ENCODE measurements at regions not wholly inside any gene's neighbourhood (a gene's known extent, or its start where the extent isn't known, plus 50 kb on each side); places are given as distances from the start of the nearest gene placed in this dataset.

GRCh38 chr3:31407665-31408064 is 125.1 kb upstream of the STT3B start:
- intact Hi-C loops (cut with DNase I) = no loop called here
- ATAC-seq (peak; percentile 51), DNase-seq (ENCODE audit: low spot score) (no peak)

- no peak for ATAC-seq
- no peak for DNase-seq (ENCODE audit: low spot score)
- intact Hi-C loops (cut with DNase I) = no loop called here
Measured at GRCh38 chr3:31408720-31409119, 124.0 kb upstream of the STT3B start.

- DNase-seq (ENCODE audit: low spot score) (no peak), ATAC-seq (no peak)
- intact Hi-C loops (cut with DNase I) = no loop called here
Measured at GRCh38 chr3:31409389-31409788, 123.3 kb upstream of the STT3B start.

GRCh38 chr3:31409866-31410265 is 122.9 kb upstream of the STT3B start:
- intact Hi-C loops (cut with DNase I) = no loop called here
- DNase-seq (ENCODE audit: low spot score) = no peak
- no peak for ATAC-seq

GRCh38 chr3:31410411-31410810 is 122.3 kb upstream of the STT3B start:
- DNase-seq (ENCODE audit: low spot score) (no peak), ATAC-seq (no peak)
- intact Hi-C loops (cut with DNase I) = no loop called here

GRCh38 chr3:31412832-31413231 is 119.9 kb upstream of the STT3B start:
- no peak for ATAC-seq
- intact Hi-C loops (cut with DNase I) = no loop called here
- DNase-seq (ENCODE audit: low spot score) = no peak

- ATAC-seq = no peak
- no peak for DNase-seq (ENCODE audit: low spot score)
- intact Hi-C loops (cut with DNase I) = no loop called here
Measured at GRCh38 chr3:31413515-31413914, 119.2 kb upstream of the STT3B start.

GRCh38 chr3:31416980-31417379 is 115.7 kb upstream of the STT3B start:
- intact Hi-C loops (cut with DNase I) = no loop called here
- ATAC-seq (no peak), DNase-seq (ENCODE audit: low spot score) (no peak)

- intact Hi-C loops (cut with DNase I) = no loop called here
- DNase-seq (ENCODE audit: low spot score) (no peak), ATAC-seq (no peak)
Measured at GRCh38 chr3:31417486-31417885, 115.2 kb upstream of the STT3B start.

- intact Hi-C loops (cut with DNase I) = no loop called here
- DNase-seq (ENCODE audit: low spot score) (no peak), ATAC-seq (no peak)
Measured at GRCh38 chr3:31420311-31420710, 112.4 kb upstream of the STT3B start.

- intact Hi-C loops (cut with DNase I) = no loop called here
- ATAC-seq (no peak), DNase-seq (ENCODE audit: low spot score) (no peak)
Measured at GRCh38 chr3:31421314-31422048, 111.2 kb upstream of the STT3B start.

GRCh38 chr3:31422237-31422636 is 110.5 kb upstream of the STT3B start:
- intact Hi-C loops (cut with DNase I) = no loop called here
- no peak for DNase-seq (ENCODE audit: low spot score)
- ATAC-seq = no peak

GRCh38 chr3:31423482-31423881 is 109.2 kb upstream of the STT3B start:
- intact Hi-C loops (cut with DNase I) = no loop called here
- DNase-seq (ENCODE audit: low spot score) (no peak), ATAC-seq (no peak)

GRCh38 chr3:31425401-31425800 is 107.3 kb upstream of the STT3B start:
- ATAC-seq (no peak), DNase-seq (ENCODE audit: low spot score) (no peak)
- intact Hi-C loops (cut with DNase I) = no loop called here

- ATAC-seq (no peak), DNase-seq (ENCODE audit: low spot score) (no peak)
- intact Hi-C loops (cut with DNase I) = no loop called here
Measured at GRCh38 chr3:31427623-31428022, 105.1 kb upstream of the STT3B start.

- intact Hi-C loops (cut with DNase I) = no loop called here
- no peak for DNase-seq (ENCODE audit: low spot score)
- ATAC-seq = no peak
Measured at GRCh38 chr3:31431321-31431720, 101.4 kb upstream of the STT3B start.

GRCh38 chr3:31432897-31433678 is 99.6 kb upstream of the STT3B start:
- intact Hi-C loops (cut with DNase I) = no loop called here
- DNase-seq (ENCODE audit: low spot score) (no peak), ATAC-seq (no peak)

GRCh38 chr3:31433679-31433992 is 99.1 kb upstream of the STT3B start:
- DNase-seq (ENCODE audit: low spot score) (no peak), ATAC-seq (no peak)
- intact Hi-C loops (cut with DNase I) = no loop called here

GRCh38 chr3:31434819-31435218 is 97.9 kb upstream of the STT3B start:
- DNase-seq (ENCODE audit: low spot score) (no peak), ATAC-seq (no peak)
- intact Hi-C loops (cut with DNase I) = no loop called here

GRCh38 chr3:31436830-31437229 is 95.9 kb upstream of the STT3B start:
- ATAC-seq = no peak
- intact Hi-C loops (cut with DNase I) = no loop called here
- DNase-seq (ENCODE audit: low spot score) = no peak

- DNase-seq (ENCODE audit: low spot score) = no peak
- no peak for ATAC-seq
- intact Hi-C loops (cut with DNase I) = no loop called here
Measured at GRCh38 chr3:31438742-31439141, 94.0 kb upstream of the STT3B start.
